Testis (tissue), 2 donors: ENCODE measurements at regions not wholly inside any gene's neighbourhood (a gene's known extent, or its start where the extent isn't known, plus 50 kb on each side); places are given as distances from the start of the nearest gene placed in this dataset.

Source experiments
- DNase-seq: peaks from one replicate; pipeline ENCODE4 v3.0.0-alpha.2; 2019
- H3K27ac ChIP-seq, 2 donors: fragments of 200-600 bp; sonication (generic); one replicate each; pipeline ENCODE4 v1.5.1; 2019
- H3K27me3 ChIP-seq: fragments of 200-600 bp; sonication (generic); one replicate; pipeline ENCODE4 v1.5.1; 2019
- H3K36me3 ChIP-seq: fragments of 200-600 bp; sonication (generic); one replicate; pipeline ENCODE4 v1.5.1; 2017; ENCODE audit warnings: low read depth; ENCODE audit errors: missing control alignments
- H3K4me1 ChIP-seq: fragments of 200-600 bp; sonication (generic); one replicate; pipeline ENCODE4 v1.5.1; 2019
- H3K4me3 ChIP-seq, 2 donors: fragments of 200-600 bp; sonication (generic); one replicate each; pipeline ENCODE4 v1.5.1; 2017 to 2019
- H3K9me3 ChIP-seq: fragments of 200-600 bp; sonication (generic); one replicate; pipeline ENCODE4 v1.5.1; 2017
- POLR2A ChIP-seq: fragments of 450-650 bp; IDR thresholded peaks from one replicate; pipeline ENCODE4 v1.6.1; 2017; ENCODE audit warnings: antibody characterized with exemption, mild to moderate bottlenecking, moderate library complexity
- WGBS, 2 donors: methylation state at CpG; one replicate each; pipeline ENCODE4 v1.1.5; 2018; 5-methylcytosine and 5-hydroxymethylcytosine counted together
- intact Hi-C: fragments of 100-400 bp; cut with DNase I; formaldehyde crosslinking; loops from one replicate; pipeline ENCODE4 v1.15.1; 2023; ENCODE audit warnings: low total_unique reads
- TF ChIP-seq, protein P1 (sequence below), 3 experiments: fragments of 450-650 bp in 2 of 3; fragments of 200-600 bp in 1 of 3; sonication (generic) in 1 of 3; IDR thresholded peaks; one replicate each; pipeline ENCODE4 v1.5.1; 2016 to 2019; ENCODE audit warnings: antibody characterized with exemption in 3 of 3, mild to moderate bottlenecking in 2 of 3, moderate library complexity in 1 of 3

DNA sequence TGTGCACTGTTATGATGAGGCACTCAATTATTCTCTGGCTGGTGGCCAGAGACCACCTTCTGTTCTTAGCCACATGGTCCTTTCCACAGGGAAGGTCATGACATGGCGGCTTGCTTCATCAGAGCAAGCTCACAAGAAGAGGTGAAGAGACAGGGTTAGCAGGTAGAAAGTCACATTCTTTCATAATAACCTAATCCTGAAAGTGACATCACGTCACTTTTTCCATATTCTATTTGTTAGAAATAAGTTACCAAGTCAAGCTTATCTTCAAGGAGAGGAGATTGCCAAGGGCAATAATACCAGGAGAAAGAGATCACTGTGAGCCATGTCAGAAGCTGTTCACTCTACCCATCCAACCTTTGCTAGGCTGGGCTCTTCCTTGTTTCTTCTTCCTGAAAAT lies 139.4 kb downstream of the OSR1 start:
- Histone ChIP-seq H3K27ac (no peak overlapping the region), H3K36me3 (no peaks in the 10 kb centered on the region), H3K4me3 (no peak overlapping the region), H3K4me1 (no peaks in the 10 kb centered on the region), H3K27me3 (no peaks in the 10 kb centered on the region), H3K9me3 (no peaks in the 10 kb centered on the region)
- TF ChIP-seq, protein P1, sequence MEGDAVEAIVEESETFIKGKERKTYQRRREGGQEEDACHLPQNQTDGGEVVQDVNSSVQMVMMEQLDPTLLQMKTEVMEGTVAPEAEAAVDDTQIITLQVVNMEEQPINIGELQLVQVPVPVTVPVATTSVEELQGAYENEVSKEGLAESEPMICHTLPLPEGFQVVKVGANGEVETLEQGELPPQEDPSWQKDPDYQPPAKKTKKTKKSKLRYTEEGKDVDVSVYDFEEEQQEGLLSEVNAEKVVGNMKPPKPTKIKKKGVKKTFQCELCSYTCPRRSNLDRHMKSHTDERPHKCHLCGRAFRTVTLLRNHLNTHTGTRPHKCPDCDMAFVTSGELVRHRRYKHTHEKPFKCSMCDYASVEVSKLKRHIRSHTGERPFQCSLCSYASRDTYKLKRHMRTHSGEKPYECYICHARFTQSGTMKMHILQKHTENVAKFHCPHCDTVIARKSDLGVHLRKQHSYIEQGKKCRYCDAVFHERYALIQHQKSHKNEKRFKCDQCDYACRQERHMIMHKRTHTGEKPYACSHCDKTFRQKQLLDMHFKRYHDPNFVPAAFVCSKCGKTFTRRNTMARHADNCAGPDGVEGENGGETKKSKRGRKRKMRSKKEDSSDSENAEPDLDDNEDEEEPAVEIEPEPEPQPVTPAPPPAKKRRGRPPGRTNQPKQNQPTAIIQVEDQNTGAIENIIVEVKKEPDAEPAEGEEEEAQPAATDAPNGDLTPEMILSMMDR (IDR thresholded peaks at IDR 0.05): no peak
- no peak for TF ChIP-seq POLR2A
- intact Hi-C loops: no loop called here
- 84 to 87% methylated on average over 2 of the region's 2 CpGs for WGBS, 2 donors
- DNase-seq: no peak

DNA sequence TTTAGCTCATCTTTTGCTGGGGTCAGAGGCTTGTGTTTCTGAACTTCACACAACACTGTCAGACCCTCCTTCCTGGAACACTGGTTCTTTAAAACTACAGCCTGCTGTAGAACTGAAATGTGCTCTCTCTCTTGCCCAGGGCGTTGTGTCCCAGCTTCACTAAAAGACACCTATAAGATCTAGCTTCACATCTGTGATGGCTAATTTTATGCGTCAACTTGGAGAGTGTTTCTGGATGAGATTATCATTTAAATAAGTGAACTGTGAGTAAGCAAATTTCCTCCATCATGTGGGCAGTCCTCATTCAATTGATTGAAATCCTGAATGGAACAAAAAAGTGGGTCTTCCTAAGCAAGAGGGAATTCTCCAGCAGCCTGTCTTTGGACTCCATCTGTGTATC lies 140.3 kb downstream of the OSR1 start:
- 80 to 94% methylated on average over 2 of the region's 2 CpGs for WGBS, 2 donors
- Histone ChIP-seq H3K9me3 (no peaks in the 10 kb centered on the region), H3K4me1 (no peaks in the 10 kb centered on the region), H3K27me3 (no peaks in the 10 kb centered on the region), H3K27ac (no peak overlapping the region), H3K36me3 (no peaks in the 10 kb centered on the region), H3K4me3 (no peak overlapping the region)
- TF ChIP-seq POLR2A: no peak
- TF ChIP-seq, protein P1 (IDR thresholded peaks at IDR 0.05): no peak
- DNase-seq: no peak
- intact Hi-C loops: no loop called here

DNA sequence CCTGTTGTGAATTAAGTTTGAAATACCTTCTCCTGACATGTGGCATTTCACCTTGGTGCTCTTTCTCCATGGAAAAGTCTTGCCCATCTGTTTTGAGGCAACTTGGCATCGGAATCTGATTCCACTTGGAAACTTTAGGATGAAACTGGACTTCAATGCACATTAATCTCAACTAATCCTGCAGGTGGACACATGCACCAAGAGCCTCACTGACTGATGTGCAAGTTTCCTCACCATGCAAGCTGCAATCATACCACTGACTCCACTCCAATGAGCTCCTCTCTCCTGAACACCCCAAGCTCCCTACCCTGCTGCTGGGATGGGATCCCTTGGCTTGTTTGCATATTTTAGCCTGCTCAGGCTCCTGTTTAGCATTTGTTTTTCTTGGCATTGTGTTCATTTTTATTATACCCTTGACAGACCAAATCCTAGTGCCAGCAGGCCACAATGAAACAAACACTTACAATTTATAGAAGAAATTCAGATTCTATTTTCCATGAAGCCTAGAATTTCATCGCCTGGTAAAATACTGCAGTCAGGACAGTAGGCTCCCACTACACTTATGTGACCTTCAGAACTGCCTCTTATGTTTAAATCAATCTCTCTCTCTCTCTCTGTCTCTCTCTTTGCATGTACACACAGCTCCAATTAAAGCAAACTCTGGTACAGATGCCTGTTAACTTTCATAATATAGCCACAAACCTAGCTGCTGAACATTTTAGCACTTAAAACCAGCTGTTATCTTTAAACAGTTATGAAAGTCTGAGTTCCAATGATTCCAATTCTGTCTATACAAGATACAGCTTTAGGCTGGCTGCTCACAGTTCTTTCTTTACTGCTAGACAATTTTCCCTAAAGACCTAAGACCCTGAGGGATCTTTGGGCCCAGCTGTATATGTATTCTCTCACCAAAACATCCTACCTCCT lies 141.5 kb downstream of the OSR1 start:
- intact Hi-C loops: no loop called here
- 88 to 94% methylated on average over 2 of the region's 2 CpGs for WGBS, 2 donors
- Histone ChIP-seq H3K4me3 (no peak overlapping the region), H3K9me3 (no peaks in the 10 kb centered on the region), H3K27me3 (no peaks in the 10 kb centered on the region), H3K36me3 (no peaks in the 10 kb centered on the region), H3K27ac (no peak overlapping the region), H3K4me1 (no peaks in the 10 kb centered on the region)
- TF ChIP-seq, protein P1 (IDR thresholded peaks at IDR 0.05): no peak
- TF ChIP-seq POLR2A: no peak
- no peak for DNase-seq

DNA sequence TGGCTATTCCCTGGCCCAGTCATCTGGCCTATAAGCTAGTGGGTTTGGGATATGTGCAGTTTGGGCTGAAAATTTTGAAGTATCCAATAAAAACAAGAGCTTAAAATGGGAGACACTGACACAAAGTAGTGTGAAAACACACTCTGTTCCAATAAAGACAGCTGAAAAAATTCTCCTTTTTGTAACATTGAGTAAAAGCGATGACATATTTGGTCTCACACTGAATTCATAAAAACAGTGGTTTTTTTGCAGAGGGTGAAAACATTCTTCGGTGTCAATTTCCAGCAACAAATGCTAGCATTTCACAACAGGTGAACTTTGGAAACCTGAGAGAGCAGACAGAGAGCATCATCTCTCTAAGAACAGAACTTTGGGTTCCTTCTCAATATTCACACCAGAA lies 142.2 kb downstream of the OSR1 start:
- intact Hi-C loops: no loop called here
- H3K27me3 ChIP-seq: no peaks in the 10 kb centered on the region
- H3K4me1 ChIP-seq: no peaks in the 10 kb centered on the region
- WGBS, 2 donors: 68 to 75% methylated on average over 2 of the region's 2 CpGs
- no peak overlapping the region for H3K27ac ChIP-seq
- no peak overlapping the region for H3K4me3 ChIP-seq
- TF ChIP-seq, protein P1 (IDR thresholded peaks at IDR 0.05): no peak
- TF ChIP-seq POLR2A: no peak
- DNase-seq: no peak
- H3K36me3 ChIP-seq: no peaks in the 10 kb centered on the region
- no peaks in the 10 kb centered on the region for H3K9me3 ChIP-seq
